Adrenal gland (tissue), 5 donors: ENCODE measurements at regions not wholly inside any gene's neighbourhood (a gene's known extent, or its start where the extent isn't known, plus 50 kb on each side); places are given as distances from the start of the nearest gene placed in this dataset.

ENCODE experiments used
- CTCF ChIP-seq, 6 experiments: fragments of 450-650 bp in 4 of 6; fragments of 200-600 bp in 2 of 6; sonication (generic) in 1 of 6; IDR thresholded peaks; 1 replicate in 5 of 6; 2 replicates in 1 of 6; pipeline versions ENCODE4 v1.5.1 to v1.8.0; 2016 to 2021; ENCODE audit warnings: antibody characterized with exemption in 6 of 6, mild to moderate bottlenecking in 2 of 6, moderate library complexity in 1 of 6
- POLR2A ChIP-seq, 2 donors: fragments of 450-650 bp; IDR thresholded peaks; one replicate each; pipeline ENCODE4 v1.6.1; 2017; ENCODE audit warnings: antibody characterized with exemption in 2 of 2, mild to moderate bottlenecking in 2 of 2, moderate library complexity in 1 of 2
- donor health status: DM: no; HTN: no; CAD: no.

GRCh38 chr2:19295998-19296502, 62.4 kb downstream of the OSR1 start:
- TF ChIP-seq CTCF (IDR thresholded peaks at IDR 0.05), result no peak
- TF ChIP-seq POLR2A (IDR thresholded peaks at IDR 0.05), result no peak
